IMR-90 (cell line): ENCODE measurements at regions not wholly inside any gene's neighbourhood (a gene's known extent, or its start where the extent isn't known, plus 50 kb on each side); places are given as distances from the start of the nearest gene placed in this dataset.

Experiments used
- ATAC-seq: fragments of 200-7000 bp; cut with Tn5 transposase; 2 replicates; pipeline ENCODE4 v1.9.1; 2020; ENCODE audit warnings: low read depth, mild to moderate bottlenecking, moderate library complexity
- BruUV-seq: library from RNA; stranded (reverse); fragments of 400-500 nt; replicated peaks from 2 replicates; lab custom pipeline; 2021; lab: Mats Ljungman, UMichigan
- CTCF ChIA-PET: fragments of 300-600 bp; formaldehyde crosslinking; extraction: SDS; loops from one replicate; lab custom pipeline; 2021; ENCODE audit warnings: antibody characterized with exemption; lab: Yijun Ruan, JAX
- POLR2A ChIA-PET: fragments of 300-600 bp; sonication (Branson Sonifier 250); formaldehyde crosslinking; loops from one replicate; lab custom pipeline; 2022; ENCODE audit warnings: antibody characterized with exemption; ENCODE audit not compliant: unreplicated experiment; lab: Charles Lee
- DNase-seq: peaks from one replicate; pipeline ENCODE4 v3.0.0; 2013
- H2AFZ ChIP-seq: replicated peaks from 2 replicates; pipeline ENCODE3; 2013; ENCODE audit warnings: low read length, mild to moderate bottlenecking; ENCODE audit not compliant: poor library complexity
- H2AK5ac ChIP-seq: 2 replicates; pipeline ENCODE4 v1.6.1; 2013; ENCODE audit warnings: low read depth, low read length, inconsistent platforms
- H2AK9ac ChIP-seq: replicated peaks from 2 replicates; pipeline ENCODE3; 2013; ENCODE audit warnings: mild to moderate bottlenecking, low read depth, low read length, moderate library complexity; ENCODE audit not compliant: poor library complexity
- H2BK120ac ChIP-seq: 2 replicates; pipeline ENCODE4 v1.6.1; 2013; ENCODE audit warnings: low read depth, low read length, inconsistent platforms
- H2BK15ac ChIP-seq: 3 replicates; pipeline ENCODE4 v1.6.1; 2013; ENCODE audit warnings: low read depth, low read length, inconsistent platforms
- H2BK20ac ChIP-seq: 2 replicates; pipeline ENCODE4 v1.6.1; 2013; ENCODE audit warnings: low read depth, mild to moderate bottlenecking, inconsistent platforms, low read length, moderate library complexity
- H2BK5ac ChIP-seq: 2 replicates; pipeline ENCODE4 v1.6.1; 2013; ENCODE audit warnings: mild to moderate bottlenecking, low read depth, low read length, inconsistent platforms; ENCODE audit not compliant: poor library complexity, severe bottlenecking
- H3K14ac ChIP-seq: replicated peaks from 2 replicates; pipeline ENCODE4 v1.6.1; 2013; ENCODE audit warnings: low read depth, low read length, inconsistent platforms
- H3K18ac ChIP-seq: 2 replicates; pipeline ENCODE4 v1.6.1; 2013; ENCODE audit warnings: low read depth, low read length, control low read depth
- H3K23ac ChIP-seq: 2 replicates; pipeline ENCODE4 v1.6.1; 2013; ENCODE audit warnings: low read depth, low read length, inconsistent platforms
- H3K27ac ChIP-seq: 2 replicates; pipeline ENCODE4 v1.5.1; 2013; ENCODE audit warnings: mild to moderate bottlenecking, control low read depth, low read length; ENCODE audit not compliant: insufficient read depth
- H3K27me3 ChIP-seq: 2 replicates; pipeline ENCODE4 v1.6.1; 2013; ENCODE audit warnings: low read length; ENCODE audit not compliant: control insufficient read depth, insufficient read depth
- H3K36me3 ChIP-seq: 2 replicates; pipeline ENCODE4 v1.6.1; 2013; ENCODE audit warnings: low read length, mixed read lengths; ENCODE audit not compliant: control insufficient read depth, insufficient read depth
- H3K4ac ChIP-seq: 2 replicates; pipeline ENCODE4 v1.6.1; 2013; ENCODE audit warnings: low read depth, low read length, inconsistent platforms
- H3K4me1 ChIP-seq: 2 replicates; pipeline ENCODE4 v1.6.1; 2013; ENCODE audit warnings: low read length, mixed read lengths; ENCODE audit not compliant: control insufficient read depth, insufficient read depth
- H3K4me2 ChIP-seq: 2 replicates; pipeline ENCODE4 v1.6.1; 2013; ENCODE audit warnings: low read depth, mild to moderate bottlenecking, control low read depth, low read length, moderate library complexity
- H3K4me3 ChIP-seq: 2 replicates; pipeline ENCODE4 v1.5.1; 2013; ENCODE audit warnings: low read depth, mild to moderate bottlenecking, control low read depth, low read length, moderate library complexity; ENCODE audit not compliant: insufficient read depth
- H3K56ac ChIP-seq: 2 replicates; pipeline ENCODE4 v1.6.1; 2013; ENCODE audit warnings: low read length, inconsistent platforms; ENCODE audit not compliant: insufficient read depth; ENCODE audit errors: extremely low read depth
- H3K79me1 ChIP-seq, 2 experiments: 2 replicates each; pipeline ENCODE4 v1.6.1; 2013; ENCODE audit warnings: low read length in 2 of 2, inconsistent platforms in 1 of 2, low read depth in 1 of 2
- H3K9ac ChIP-seq: 2 replicates; pipeline ENCODE4 v1.6.1; 2013; ENCODE audit warnings: low read depth, low read length, control low read depth
- H3K9me1 ChIP-seq: 2 replicates; pipeline ENCODE4 v1.6.1; 2013; ENCODE audit warnings: low read length, inconsistent platforms; ENCODE audit not compliant: insufficient read depth
- H3K9me3 ChIP-seq: 2 replicates; pipeline ENCODE4 v1.6.1; 2013; ENCODE audit warnings: low read length; ENCODE audit not compliant: control insufficient read depth, insufficient read depth
- H4K20me1 ChIP-seq: 2 replicates; pipeline ENCODE4 v1.6.1; 2013; ENCODE audit warnings: low read length, inconsistent platforms; ENCODE audit not compliant: insufficient read depth
- H4K5ac ChIP-seq: 2 replicates; pipeline ENCODE4 v1.6.1; 2013; ENCODE audit warnings: mild to moderate bottlenecking, low read depth, low read length, control low read depth
- H4K8ac ChIP-seq, 2 experiments: 2 replicates each; pipeline ENCODE4 v1.6.1; 2013; ENCODE audit warnings: low read depth in 2 of 2, low read length in 2 of 2, control low read depth in 1 of 2, inconsistent platforms in 1 of 2
- H4K91ac ChIP-seq: 2 replicates; pipeline ENCODE4 v1.6.1; 2013; ENCODE audit warnings: low read depth, low read length, inconsistent platforms; ENCODE audit not compliant: insufficient read depth
- CEBPB ChIP-seq: IDR thresholded peaks from 2 replicates; pipeline ENCODE4 v1.6.1; 2012; ENCODE audit warnings: low read depth, low read length, improper control_type of control experiment
- NFE2L2 ChIP-seq: fragments of 150-350 bp; IDR thresholded peaks from 2 replicates; pipeline ENCODE4 v1.6.1; 2016; ENCODE audit warnings: low read depth, mild to moderate bottlenecking, low read length
- WGBS, 2 experiments: methylation state at CpG; one replicate each; pipeline versions ENCODE4 v1.1.5 to v1.1.7; 2013; ENCODE audit warnings: missing lambda C conversion rate in 2 of 2; ENCODE audit not compliant: insufficient read length in 1 of 2; ENCODE audit errors: extremely low coverage in 2 of 2; 5-methylcytosine and 5-hydroxymethylcytosine counted together
- dilution Hi-C: fragments of 300-500 bp; cut with HindIII; formaldehyde crosslinking; loops from one replicate; pipeline ENCODE4 v1.14.3; 2018; ENCODE audit warnings: low sequenced_read_pairs; ENCODE audit not compliant: unreplicated experiment
- in situ Hi-C: fragments of 300-500 bp; cut with MboI; formaldehyde crosslinking; loops from 3 replicates; pipeline ENCODE4 v1.14.3; 2019; ENCODE audit warnings: low sequenced_read_pairs, inconsistent platforms, mixed read lengths
- intact Hi-C: fragments of 100-400 bp; cut with micrococcal nuclease; formaldehyde crosslinking; loops from 2 replicates; pipeline ENCODE4 v1.10.0; 2022

GRCh38 chr16:17744921-17745572 is 274.3 kb upstream of the XYLT1 start:
- Histone ChIP-seq H2BK20ac (peak overlapping the region; percentile 6; the same call in 1 of the 2 replicates), H2BK15ac (no peak overlapping the region), H2BK5ac (no peak overlapping the region), H3K4me1 (no peaks in the 10 kb centered on the region), H2BK120ac (peak overlapping the region; percentile 34; the same call in 1 of the 2 replicates), H3K4ac (peak overlapping the region; percentile 35), H2AK9ac (no peak overlapping the region), H3K79me1 (no peaks in the 10 kb centered on the region), H4K5ac (no peak overlapping the region; the same call in 1 of the 2 replicates), H3K36me3 (no peaks in the 10 kb centered on the region), H3K9ac (no peak overlapping the region), H4K8ac (peak overlapping the region; percentile 33 to 47; a peak in 1 of 4 replicates), H3K4me2 (peak overlapping the region; percentile 52), H3K9me1 (no peaks in the 10 kb centered on the region), H3K4me3 (peak overlapping the region; percentile 39), H3K9me3 (peaks cover 3% of the 10 kb centered on the region; the same call in 1 of the 2 replicates), H2AK5ac (no peak overlapping the region), H3K18ac (no peak overlapping the region), H3K23ac (no peak overlapping the region), H4K91ac (no peak overlapping the region), H2AFZ (no peak overlapping the region), H3K14ac (no peak overlapping the region), H3K27me3 (no peaks in the 10 kb centered on the region), H4K20me1 (no peaks in the 10 kb centered on the region), H3K56ac (no peak overlapping the region), H3K27ac (no peak overlapping the region)
- no TSS peak for BruUV-seq
- DNase-seq (no peak), ATAC-seq (peak; percentile 59)
- in situ Hi-C loops: no loop called here
- ChIA-PET POLR2A (no interaction called here), CTCF (no interaction called here)
- dilution Hi-C loops: no loop called here
- intact Hi-C loops: no loop called here
- 0% methylated on average over 1 of the region's 15 CpGs; no CpG with 5 or more reads in 1 of the 2 experiments for WGBS, 2 experiments
- TF ChIP-seq CEBPB (no peak), NFE2L2 (no peak)
